GM18505 (cell line): ENCODE measurements at regions not wholly inside any gene's neighbourhood (a gene's known extent, or its start where the extent isn't known, plus 50 kb on each side); places are given as distances from the start of the nearest gene placed in this dataset.

Source experiments
- ATAC-seq: cut with Tn5 transposase; IDR thresholded peaks from one replicate; pipeline ENCODE4 v1.9.1; 2021; ENCODE audit not compliant: unreplicated experiment
- POLR2A ChIP-seq: IDR thresholded peaks from 4 replicates; pipeline ENCODE4 v1.6.1; 2011; ENCODE audit warnings: borderline replicate concordance; ENCODE audit not compliant: insufficient read depth, insufficient read length; ENCODE audit errors: extremely low read depth

GRCh38 chr6:139758209-139758611, 383.8 kb upstream of the CITED2 start:
- no peak for ATAC-seq
- no peak for TF ChIP-seq POLR2A

GRCh38 chr6:139757784-139758183, 383.3 kb upstream of the CITED2 start:
- no peak for ATAC-seq
- TF ChIP-seq POLR2A, result no peak

GRCh38 chr6:139756381-139756780, 381.9 kb upstream of the CITED2 start:
- no peak for TF ChIP-seq POLR2A
- ATAC-seq, result no peak

GRCh38 chr6:139754898-139755775, 380.7 kb upstream of the CITED2 start:
- no peak for ATAC-seq
- no peak for TF ChIP-seq POLR2A

GRCh38 chr6:139753198-139753861, 378.9 kb upstream of the CITED2 start:
- no peak for ATAC-seq
- no peak for TF ChIP-seq POLR2A

- no peak for ATAC-seq
- TF ChIP-seq POLR2A, result no peak
Measured at GRCh38 chr6:139752086-139752485, 377.6 kb upstream of the CITED2 start.

GRCh38 chr6:139751179-139751578, 376.7 kb upstream of the CITED2 start:
- ATAC-seq, result no peak
- TF ChIP-seq POLR2A, result no peak

- ATAC-seq, result no peak
- TF ChIP-seq POLR2A, result no peak
Measured at GRCh38 chr6:139748353-139749146, 374.1 kb upstream of the CITED2 start.

- ATAC-seq, result no peak
- TF ChIP-seq POLR2A, result no peak
Measured at GRCh38 chr6:139747154-139747553, 372.7 kb upstream of the CITED2 start.

- no peak for ATAC-seq
- TF ChIP-seq POLR2A, result no peak
Measured at GRCh38 chr6:139744891-139745290, 370.4 kb upstream of the CITED2 start.

- no peak for TF ChIP-seq POLR2A
- no peak for ATAC-seq
Measured at GRCh38 chr6:139743664-139744437, 369.4 kb upstream of the CITED2 start.

- no peak for ATAC-seq
- TF ChIP-seq POLR2A, result no peak
Measured at GRCh38 chr6:139742671-139743070, 368.2 kb upstream of the CITED2 start.
